GM12801 (cell line): ENCODE measurements at regions not wholly inside any gene's neighbourhood (a gene's known extent, or its start where the extent isn't known, plus 50 kb on each side); places are given as distances from the start of the nearest gene placed in this dataset.

Experiments
- CTCF ChIP-seq: IDR thresholded peaks from one replicate; pipeline ENCODE4 v1.5.1; 2011; ENCODE audit warnings: control low read depth; ENCODE audit not compliant: insufficient read length; ENCODE audit errors: extremely low read depth

GRCh38 chr18:70554854-70555445, 266.1 kb downstream of the SOCS6 start:
- no peak for TF ChIP-seq CTCF

DNA sequence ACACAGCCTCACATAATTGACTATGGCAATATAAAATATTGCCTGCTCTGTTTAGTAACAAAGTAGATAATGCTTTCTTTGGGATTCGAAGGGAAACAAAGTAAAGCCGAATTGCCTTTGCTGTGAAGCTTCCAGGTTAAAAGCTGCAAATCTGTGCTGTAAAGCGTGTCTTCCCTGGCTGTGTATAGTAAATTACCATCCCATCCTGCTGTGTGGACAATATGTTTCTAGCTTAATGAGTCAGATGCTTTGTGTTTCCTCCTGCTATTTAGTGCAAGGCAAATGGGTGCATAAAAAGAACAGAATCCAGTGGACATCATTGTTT, 265.1 kb downstream of the SOCS6 start:
- no peak for TF ChIP-seq CTCF

DNA sequence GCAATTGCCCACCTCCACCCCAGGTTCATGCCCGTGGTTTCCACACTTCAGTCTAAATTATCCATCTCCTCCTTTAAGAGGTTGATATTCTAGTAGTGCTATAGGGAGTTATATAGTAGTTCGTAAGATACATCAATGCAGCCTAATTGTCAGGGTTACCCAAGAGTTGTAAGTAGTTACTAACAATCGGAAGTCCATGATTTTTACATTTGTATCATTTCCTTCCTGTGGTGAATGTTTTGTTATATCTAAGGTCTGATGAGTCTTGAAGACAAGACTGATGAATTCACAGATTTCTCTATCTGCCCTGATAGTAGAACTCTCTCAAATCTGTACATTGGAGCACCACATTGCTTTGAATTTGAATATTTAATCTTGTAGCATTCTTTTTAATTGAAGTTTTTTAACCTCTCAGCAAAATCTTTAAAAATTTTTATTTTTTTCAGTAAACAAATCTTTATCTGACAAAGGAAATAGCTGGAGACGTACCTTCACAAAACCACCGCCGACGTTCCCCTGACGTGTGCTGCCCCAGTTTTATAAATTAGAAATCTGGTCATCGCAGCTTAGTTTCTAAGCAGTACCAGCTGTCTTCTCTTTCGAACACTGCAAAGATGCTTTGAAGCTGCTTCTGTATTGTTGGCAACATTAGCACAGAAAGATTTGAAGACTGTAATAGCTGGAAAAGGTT, 264.5 kb downstream of the SOCS6 start:
- no peak for TF ChIP-seq CTCF

- no peak for TF ChIP-seq CTCF
Observed at GRCh38 chr18:70536370-70537062, 247.7 kb downstream of the SOCS6 start.

- TF ChIP-seq CTCF = no peak
Observed at GRCh38 chr18:70535041-70535440, 246.2 kb downstream of the SOCS6 start.

- TF ChIP-seq CTCF = no peak
Observed at GRCh38 chr18:70523792-70524182, 234.9 kb downstream of the SOCS6 start.

DNA sequence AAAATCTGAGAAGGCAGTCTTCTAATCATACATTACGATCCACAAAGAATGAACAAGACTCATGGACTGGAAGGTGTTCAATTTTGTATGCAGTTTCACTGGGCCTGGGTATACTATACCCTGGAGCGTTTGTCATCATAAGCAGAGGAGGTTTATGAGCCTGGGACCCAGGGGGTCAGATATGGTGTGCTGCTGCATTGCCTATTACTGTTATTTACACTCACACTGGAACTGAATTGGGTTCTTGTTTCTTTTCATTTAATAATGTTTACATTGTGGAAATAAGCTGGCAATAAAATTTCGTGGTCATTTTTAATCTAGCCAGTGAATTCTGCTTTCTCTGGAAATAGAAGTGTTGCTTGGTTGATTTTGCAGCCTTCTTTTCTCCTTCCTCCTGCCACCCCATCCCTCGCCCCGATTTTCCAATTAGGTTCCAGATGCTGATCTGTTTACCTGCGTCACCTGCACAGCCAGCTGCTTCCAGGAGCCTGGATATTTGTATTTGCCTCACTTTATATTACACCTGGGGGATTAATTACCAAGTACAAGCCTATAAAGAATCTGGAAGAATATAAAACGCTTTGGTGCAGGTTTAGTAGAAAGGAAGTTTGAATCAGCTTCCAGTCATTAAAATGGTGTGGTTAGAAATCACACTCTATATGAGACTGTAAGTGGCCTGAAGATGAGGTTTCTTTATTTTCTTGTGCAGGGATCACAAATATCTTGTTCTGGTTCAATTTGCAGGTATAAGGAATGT, 234.4 kb downstream of the SOCS6 start:
- TF ChIP-seq CTCF = no peak
